HG02840 (cell line): ENCODE measurements at regions not wholly inside any gene's neighbourhood (a gene's known extent, or its start where the extent isn't known, plus 50 kb on each side); places are given as distances from the start of the nearest gene placed in this dataset.

ENCODE experiments used
- ATAC-seq: cut with Tn5 transposase; IDR thresholded peaks from one replicate; pipeline ENCODE4 v1.9.1; 2021; ENCODE audit warnings: mild to moderate bottlenecking, moderate library complexity, moderate number of reproducible peaks; ENCODE audit not compliant: unreplicated experiment, low FRiP score

DNA sequence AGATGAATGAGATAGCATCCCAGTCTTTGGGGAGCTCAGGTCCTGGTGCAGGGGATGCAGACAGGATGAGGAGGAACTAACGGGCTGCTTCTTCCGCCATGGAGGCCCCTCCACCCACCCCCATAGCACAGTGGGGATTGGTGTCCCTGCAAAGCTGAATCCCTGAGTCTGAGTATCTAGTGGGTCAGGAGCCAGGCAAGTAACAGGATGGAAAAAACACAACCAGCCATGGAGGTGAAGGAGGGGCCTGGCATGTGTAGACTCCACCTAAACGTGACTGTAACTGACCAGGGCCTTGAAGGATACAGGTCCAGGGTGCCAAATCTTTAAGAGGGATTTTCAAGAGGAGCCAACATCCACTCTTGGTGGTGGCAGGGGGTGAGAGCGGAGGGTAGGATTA is 327.8 kb upstream of the MSX2 start:
- no peak for ATAC-seq

DNA sequence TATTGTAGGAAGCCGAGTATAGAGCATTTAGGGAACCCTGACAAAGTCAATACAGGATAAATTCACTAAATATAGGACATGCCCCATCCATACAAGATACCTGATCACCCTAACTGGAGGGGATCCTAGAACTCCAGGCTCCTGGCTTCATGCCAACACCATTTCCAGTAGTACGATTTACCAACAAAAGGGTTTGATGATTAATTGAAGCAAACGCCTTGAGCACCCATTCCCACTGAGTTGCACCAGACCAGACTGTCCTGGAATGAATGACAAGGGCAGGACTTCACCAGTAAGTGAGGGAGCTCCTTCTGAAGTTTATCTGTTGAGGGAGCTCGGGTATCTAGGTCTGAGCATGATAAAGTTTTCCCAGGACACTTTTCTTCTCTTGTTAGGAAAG is 327.2 kb upstream of the MSX2 start:
- no peak for ATAC-seq

DNA sequence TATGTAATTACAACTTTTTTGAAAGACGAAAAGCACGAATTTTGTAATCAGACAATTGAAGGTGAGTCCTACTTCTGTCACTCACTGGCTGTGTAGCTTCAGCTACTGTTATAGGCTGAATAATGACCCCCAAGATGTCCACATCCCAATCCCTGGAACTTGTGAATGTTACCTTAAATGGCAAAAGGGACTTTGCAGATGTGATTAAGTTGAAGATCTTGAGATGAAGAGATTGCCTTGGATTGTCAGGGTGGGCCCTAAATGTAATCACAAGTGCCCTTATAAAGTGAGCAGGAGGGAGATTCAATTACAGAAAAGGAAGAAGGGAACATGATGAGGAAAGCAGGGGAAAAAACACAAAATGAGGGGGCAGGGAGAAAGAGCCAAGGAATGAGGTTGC is 326.2 kb upstream of the MSX2 start:
- ATAC-seq: no peak

DNA sequence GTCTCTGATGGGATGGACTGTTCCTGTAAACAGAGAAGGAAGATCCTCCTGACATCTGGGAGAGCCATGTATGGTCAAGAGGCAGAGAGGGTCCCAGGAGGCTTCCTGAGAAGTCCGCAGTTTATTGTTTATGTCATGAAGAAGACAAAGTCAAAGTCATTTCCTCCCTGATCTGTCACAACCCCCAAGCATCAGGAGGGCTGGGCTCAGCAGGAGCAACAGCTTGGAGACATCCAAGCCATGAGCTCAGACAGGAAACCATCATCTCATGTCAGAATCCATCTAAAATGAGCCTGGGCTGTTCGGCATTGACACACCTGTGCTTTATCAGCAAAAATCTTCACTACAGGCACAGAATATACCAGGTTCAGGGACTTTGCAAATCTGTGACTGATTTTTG is 325.0 kb upstream of the MSX2 start:
- no peak for ATAC-seq

DNA sequence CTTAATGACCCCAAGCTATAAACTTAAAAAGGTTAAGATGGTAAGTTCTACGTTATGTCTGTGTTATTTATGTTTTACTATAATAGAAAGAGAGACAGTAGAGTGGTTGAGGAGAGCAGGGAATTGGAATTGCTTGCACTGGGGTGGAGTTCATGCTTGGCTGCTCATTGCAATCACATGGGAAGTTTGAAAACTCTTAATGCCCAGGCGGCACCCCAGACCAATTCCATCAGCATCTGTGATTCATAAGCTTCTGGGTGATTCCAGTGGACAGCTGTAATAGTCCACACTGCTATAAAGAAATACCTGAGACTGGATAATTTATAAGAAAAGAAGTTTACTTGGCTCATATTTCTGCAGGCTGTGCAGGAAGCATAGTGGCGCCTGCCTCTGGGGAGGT is 323.9 kb upstream of the MSX2 start:
- ATAC-seq: no peak

DNA sequence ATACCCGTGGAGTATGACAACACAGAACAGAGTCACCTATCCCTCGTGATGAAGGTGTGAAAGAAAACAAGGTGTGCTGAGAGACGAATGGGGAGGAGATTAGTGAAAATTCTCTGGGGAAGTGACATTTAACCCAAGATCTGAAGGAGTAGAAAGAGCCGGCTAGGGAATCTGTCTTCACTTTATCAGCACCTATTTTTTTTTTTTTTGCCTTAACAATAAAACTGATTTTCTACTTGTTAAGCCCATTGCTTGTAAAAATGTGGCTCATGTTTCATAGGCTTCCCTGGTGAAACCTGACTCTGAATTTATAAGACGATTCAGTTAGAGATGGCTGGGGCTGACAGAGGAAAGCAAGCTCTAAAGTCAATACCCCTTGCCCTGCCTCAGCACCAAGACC is 322.6 kb upstream of the MSX2 start:
- ATAC-seq: no peak

DNA sequence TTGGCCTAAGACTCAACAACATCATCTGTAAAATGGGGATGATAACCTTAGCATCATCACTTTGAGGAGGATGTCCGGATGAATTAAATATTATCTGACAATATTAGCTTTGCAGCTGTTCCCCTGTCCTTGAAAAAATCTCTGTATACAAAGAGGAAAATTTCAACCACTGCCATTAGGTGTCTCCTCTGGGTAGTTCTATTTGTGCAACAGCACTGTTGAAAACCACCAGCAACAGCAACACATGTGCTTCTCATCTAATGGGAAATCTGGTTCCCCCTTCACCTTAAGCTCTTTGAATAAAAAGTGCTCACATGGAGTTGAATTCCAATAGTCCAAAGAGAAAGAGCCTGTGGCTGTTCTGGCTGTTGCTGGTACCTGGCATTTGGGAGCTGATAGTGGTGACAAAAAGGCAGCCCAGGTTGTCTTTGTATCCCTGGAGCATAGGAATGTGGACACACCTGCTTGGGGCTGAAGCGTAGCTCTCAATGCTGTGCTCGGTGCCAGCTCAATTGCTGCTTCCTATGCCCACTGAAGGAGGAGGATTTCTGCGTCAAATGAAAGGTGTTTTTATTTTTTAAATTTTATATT is 322.1 kb upstream of the MSX2 start:
- no peak for ATAC-seq

DNA sequence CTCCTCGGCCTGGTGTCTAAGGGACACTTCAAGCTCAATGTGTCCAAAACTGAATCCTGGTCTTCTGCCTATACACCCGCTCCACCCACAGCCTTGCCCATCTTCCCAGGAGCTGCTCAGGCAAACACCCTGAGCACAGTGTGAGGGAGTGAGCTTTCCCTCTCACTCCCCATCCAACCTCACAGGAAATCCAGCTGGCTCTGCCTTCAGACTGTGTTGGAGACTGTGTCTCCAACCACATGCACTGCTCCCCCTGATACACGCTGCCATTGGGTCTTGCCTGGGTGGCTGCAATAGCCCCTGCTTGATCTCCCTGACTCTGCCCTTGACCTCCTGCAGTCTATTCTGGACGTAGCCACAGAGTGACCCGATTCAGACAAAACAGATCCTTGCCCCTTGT is 319.5 kb upstream of the MSX2 start:
- no peak for ATAC-seq

DNA sequence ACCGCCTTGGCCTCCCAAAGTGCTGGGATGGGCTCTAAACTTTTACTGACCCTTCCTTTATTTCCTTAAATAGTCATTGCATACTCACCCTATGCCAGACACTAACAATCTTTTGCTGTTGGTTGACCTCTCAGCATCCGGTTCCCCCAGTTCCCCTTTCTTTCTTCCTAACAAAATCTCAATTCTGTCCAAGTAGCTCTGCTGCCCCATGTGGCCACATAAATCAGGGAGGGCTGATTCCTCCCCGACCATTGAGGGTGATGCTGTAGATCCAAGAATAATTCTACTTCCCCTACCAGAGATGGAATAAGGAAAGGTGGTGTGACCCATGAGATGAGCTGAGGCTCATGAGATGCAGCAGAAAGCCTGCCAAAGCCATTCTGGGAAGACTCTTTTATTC is 315.3 kb upstream of the MSX2 start:
- no peak for ATAC-seq

DNA sequence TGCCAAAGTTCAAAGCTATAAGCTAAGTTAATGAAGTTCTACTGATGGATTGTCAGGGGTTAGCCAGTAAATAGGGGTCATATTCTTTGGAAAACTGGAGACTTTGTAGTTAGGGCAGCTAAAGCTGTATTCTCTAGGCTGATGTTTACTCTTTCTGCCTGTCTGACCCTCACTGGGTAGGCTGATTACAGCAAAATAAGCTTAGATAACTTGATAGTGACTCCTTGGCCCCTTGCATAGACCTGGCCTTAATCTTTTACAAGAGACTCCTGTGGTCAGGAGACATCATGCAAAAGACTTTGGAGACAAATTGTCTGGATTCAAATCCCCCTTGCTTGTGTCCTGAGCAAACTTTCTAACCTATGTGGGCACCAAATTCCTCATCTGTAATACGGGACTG is 314.4 kb upstream of the MSX2 start:
- no peak for ATAC-seq

DNA sequence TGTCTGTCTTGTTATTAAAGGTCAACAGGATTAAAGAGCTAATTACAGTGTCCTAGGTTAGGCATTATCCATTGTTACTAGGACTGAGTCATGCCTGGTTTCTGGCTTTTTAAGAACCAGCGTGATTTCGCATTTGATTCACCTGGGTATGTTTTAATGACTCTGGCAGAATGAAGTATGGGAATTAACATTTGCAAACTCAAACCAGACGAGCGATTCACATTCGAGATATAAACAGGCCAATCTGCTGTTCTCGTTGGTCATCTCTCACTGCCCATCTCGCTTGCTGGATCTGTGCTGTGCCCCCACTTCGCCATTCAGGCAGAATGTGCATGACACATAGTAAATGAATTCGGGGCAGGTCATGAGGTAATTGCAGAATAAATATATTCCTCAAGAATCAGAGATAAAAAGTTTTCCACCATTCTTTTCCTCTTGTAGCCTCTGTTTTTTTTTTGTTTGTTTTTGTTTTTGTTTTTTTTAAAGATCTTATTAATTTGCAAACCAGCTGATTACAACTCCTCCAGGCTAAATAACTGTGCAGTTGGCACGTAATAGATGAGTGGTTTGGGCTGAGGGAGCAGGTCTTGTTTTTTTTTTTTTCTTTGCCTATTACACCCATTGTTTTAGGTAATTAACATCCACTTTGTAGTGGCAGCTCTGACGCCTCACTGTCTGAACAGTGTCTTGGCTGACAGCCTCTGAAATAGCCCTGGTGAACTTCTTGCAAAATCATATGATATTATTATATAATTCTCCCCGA is 313.5 kb upstream of the MSX2 start:
- ATAC-seq: no peak

DNA sequence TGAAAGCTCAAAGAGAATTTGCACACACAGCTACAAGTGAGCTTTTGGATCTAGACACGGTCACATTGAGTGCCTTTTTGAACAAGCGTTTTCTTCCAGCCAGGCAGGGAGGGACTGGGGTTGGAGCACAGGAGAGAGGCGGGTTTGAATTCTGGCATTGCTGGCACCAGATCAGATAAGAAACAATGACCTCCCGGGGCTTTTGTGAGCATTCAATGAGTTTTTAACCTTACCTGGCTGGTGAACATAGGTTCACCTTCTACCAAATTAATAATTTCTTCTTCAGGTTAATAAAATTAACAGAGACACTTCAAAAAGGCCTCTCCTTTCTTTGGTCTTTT is 312.9 kb upstream of the MSX2 start:
- ATAC-seq: no peak

DNA sequence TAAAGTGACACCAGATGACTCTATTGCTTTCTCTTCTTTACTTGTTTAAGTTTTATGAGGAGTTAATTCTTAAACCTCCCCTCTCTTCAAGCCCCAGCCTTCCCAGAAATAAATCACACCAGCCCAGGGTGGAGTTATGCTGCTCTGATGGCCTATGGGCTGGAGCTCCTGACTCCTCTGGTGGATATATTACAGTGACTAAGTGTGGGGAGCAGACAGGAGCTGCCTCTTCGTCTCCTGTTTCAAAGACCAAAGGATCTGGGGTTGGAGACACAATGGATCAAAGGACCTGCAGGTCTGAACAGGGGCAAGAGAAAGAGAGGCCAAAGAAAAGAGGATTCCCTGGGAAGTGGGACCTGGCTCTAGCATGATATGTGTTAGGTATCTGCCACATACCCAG is 312.0 kb upstream of the MSX2 start:
- ATAC-seq: no peak

DNA sequence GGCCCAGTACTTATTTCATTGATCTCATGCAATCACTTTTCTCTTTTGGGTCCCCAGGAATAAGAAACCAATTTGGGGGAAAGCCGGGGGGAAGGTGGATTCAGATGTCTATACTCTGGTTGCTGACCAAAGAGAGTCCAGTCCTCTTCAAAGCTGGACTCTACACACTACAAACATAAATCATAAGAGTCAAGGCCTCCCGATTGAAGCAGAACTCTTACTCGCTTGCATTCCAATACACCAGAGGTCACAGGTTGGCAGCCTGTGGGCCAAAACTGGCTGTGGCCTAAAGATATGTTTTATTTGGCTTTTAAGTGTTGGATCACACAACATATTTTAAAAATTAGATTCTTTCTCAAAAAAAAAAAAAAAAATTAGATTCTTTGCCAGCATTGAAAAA is 311.4 kb upstream of the MSX2 start:
- no peak for ATAC-seq

DNA sequence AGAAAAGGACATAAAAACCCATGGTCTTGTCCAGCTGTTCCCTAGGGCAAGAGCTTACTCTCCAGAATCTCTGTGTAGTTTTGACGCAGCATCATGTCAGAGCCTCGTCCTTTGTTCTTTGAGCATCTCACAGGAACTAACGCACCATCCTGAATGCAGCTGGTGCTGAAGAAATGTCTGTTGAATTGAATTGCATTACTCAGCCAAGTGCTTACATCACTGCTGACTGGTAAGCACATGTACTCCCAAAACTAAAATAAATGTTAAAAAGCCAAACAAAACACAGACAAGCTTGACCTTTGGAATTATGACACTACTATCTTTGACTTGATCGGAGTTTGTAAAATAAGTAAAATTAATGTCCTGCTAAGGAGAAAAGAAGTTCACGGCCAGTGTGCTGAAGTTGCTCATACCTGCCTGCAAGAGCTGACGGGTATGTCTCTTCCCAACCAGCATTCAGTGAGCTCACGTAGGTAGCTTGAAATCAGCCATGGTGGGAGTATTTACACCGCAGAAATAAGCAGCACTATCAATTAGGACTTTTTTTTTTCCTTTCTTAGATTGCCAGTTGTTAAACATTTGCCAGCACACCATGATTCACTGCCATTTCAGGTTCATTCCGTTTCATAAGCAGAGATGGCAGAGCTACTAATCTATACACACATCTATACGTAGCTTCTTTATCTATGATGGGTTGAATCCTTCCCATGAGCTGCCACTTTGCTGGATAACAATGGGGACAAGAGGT is 310.6 kb upstream of the MSX2 start:
- no peak for ATAC-seq

DNA sequence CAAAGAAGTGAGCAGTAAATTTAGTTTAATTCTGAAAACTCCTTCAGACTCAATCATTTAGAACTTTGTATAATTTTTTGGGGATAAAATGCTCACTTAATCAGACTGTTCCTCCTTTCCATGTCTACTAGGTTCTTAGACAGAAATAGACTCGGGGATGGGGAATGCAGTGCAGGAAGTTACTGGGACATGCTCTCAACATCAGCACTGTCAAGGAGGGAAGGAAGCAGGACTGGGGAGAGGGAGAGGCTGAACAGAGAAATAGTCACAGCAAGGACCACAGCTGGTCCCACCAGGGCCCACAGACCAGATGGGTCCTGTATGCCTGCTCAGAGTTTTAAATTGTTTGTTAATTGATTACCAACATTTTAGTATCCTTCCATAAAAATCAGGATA is 310.1 kb upstream of the MSX2 start:
- ATAC-seq: no peak

DNA sequence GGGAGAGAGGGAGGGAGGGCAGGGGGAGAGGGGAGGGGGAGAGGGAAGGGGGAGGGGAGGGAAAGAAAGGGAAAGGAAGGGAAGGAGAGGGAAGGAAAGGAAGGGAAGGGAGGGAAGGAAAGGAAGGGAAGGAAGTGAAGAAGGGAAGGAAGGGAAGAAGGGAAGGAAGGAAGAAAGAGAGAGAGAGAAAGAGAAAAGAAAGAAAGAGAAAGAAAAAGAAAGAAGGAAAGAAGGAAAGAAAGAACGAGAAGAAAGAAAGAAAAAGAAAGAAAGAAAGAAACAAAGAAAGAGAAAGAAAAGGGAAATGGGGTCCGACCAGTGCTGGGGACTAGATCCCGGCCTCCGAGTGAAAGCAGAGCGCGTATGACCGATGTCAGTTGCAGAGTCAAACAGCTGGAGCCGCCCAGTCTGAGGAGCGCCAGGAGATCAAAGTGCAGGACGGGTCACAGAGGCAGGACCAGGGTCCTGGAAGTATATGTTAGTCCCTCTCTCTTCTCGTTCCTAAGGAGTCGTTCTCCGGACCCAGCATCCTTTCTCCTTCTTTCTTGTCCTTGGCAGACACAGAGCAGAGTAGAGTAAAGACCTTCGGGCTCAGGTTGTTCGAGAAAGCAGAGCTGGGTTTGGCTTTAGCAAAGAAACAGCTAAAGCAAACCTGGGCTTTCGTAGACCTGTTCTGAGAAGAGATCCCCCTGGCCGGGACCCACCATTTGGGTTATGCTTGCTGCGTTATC is 305.4 kb upstream of the MSX2 start:
- no peak for ATAC-seq

DNA sequence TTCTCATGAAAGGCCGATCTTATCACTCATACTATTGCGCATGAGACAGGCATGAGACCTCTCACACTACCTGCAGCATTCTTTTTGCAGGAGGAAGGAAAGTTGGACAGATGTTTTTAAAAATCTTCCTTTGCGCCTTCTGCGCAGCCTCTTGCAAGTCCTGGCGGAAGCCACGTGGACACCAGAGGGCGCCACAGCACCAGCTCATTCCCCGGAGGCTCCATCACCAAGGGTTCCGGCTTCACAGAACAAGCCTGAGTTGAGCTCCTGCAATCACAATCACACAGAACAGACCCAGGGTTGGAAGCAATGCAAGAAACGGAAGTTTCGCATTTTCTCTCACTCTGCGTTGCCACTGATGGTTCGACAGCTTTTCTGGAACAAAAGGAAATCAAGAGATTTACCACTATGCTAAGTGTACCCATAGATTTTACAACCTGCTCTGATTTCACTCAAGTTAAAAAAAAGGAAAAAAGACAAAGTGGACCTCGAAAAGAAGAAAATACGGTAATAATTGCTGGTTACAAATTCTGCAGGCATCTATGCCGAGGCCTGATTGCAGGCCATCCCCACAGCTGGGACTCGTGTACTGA is 304.7 kb upstream of the MSX2 start:
- no peak for ATAC-seq

DNA sequence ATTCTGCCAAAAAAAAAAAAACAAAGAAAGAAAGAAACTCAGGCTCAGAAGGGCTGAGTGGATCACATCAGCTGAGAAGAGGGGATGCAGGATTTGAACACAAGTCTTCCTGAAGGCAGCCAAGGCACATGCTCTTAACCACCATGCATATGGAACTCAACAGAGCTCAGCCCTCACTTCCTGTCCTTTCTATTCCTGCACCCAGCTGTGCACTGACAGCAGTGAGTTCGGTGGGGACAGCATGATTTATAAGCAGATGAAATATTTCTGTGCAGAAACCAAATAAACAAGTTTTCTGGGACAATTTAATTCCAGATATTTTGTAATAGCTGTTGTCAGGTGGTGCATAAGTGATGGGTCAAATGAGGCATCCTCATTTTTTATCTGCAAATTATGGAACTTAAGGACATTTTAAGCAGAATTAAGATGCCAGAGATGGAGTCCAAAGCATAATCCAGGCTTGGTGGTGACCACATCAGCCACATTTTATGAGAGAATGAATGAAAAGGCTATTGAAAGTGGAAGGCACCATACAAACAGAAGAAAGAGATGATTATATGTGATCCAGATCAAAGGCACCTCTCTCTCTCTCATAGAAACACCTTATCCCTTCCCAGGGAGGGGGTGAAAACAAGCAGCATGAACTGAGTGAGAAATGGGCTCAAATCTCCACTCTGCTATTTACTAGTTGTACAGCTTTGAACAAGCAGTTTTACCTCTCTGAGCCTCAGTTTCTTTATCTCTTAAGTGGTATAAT is 303.6 kb upstream of the MSX2 start:
- no peak for ATAC-seq

DNA sequence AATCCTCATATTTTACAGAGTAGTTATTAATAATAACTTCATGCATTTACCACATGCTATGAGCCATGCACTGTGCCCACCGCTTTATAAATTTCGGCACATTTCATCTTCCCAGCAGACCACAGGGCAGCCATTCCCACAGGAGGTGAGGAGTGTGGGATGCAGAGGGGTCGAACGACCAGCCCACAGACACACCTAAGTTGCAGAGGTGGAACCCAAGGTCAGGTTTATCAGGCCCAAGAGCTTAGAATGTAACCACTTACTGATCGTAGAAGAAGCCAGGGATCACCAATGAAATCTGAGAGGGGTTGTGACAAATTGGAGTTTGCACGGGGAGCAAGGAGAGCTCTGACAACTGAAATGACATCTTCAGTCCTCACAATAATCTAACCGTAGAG is 303.0 kb upstream of the MSX2 start:
- no peak for ATAC-seq
